ENCODE measurements at regions not wholly inside any gene's neighbourhood (a gene's known extent, or its start where the extent isn't known, plus 50 kb on each side); places are given as distances from the start of the nearest gene placed in this dataset.

- ATAC-seq, result no peak
- no peak overlapping the region for H3K9ac ChIP-seq (ENCODE audit: control insufficient read depth, insufficient read depth, low read length)
- intact Hi-C loops (cut with micrococcal nuclease; ENCODE audit: unreplicated experiment), result no loop called here
- H3K4me3 ChIP-seq, result no peak overlapping the region
- no peaks in the 10 kb centered on the region for H3K4me1 ChIP-seq (ENCODE audit: control insufficient read depth, insufficient read depth, low read length)
- FAIRE-seq, result no peak
- H2AFZ ChIP-seq (ENCODE audit: control insufficient read depth, low read depth, low read length), result no peak overlapping the region
- ChIA-PET CTCF (no interaction called here), POLR2A (no interaction called here), SMC1A (ENCODE audit: uncharacterized antibody, unreplicated experiment) (no interaction called here), RAD21 (ENCODE audit: unreplicated experiment) (no interaction called here)
- no TSS peak for BruUV-seq (replicated peaks)
- no peaks in the 10 kb centered on the region; the same call in 1 of the 2 replicates for H4K20me1 ChIP-seq (ENCODE audit: control insufficient read depth, insufficient read depth)
- no peaks in the 10 kb centered on the region; the same call in 2 of the 3 replicates for H3K9me3 ChIP-seq (replicated peaks; ENCODE audit: control insufficient read depth, insufficient read depth, low read length)
- no peak overlapping the region for H3K4me2 ChIP-seq (ENCODE audit: control insufficient read depth, insufficient read depth)
- in situ Hi-C loops (cut with MboI), result no loop called here
- DNase-seq (ENCODE audit: low read depth, low spot score), result no peak
- H3K27ac ChIP-seq (ENCODE audit: control insufficient read depth, insufficient read depth), result no peak overlapping the region
- H3K79me2 ChIP-seq (ENCODE audit: control insufficient read depth, insufficient read depth, low read length), result no peaks in the 10 kb centered on the region
- H3K36me3 ChIP-seq (ENCODE audit: control insufficient read depth in 2 of 2, insufficient read depth in 2 of 2, low read length in 1 of 2), result no peaks in the 10 kb centered on the region
- 22% methylated on average over 3 of the region's 3 CpGs for WGBS (ENCODE audit: insufficient coverage, insufficient replicate concordance, low lambda C conversion rate, missing lambda C conversion rate)
- no peaks in the 10 kb centered on the region; a peak in 2 of 4 replicates for H3K27me3 ChIP-seq (replicated peaks in 1 of 2; ENCODE audit: control insufficient read depth in 2 of 2, insufficient read depth in 2 of 2, low read length in 1 of 2)
- TF ChIP-seq, protein P1, sequence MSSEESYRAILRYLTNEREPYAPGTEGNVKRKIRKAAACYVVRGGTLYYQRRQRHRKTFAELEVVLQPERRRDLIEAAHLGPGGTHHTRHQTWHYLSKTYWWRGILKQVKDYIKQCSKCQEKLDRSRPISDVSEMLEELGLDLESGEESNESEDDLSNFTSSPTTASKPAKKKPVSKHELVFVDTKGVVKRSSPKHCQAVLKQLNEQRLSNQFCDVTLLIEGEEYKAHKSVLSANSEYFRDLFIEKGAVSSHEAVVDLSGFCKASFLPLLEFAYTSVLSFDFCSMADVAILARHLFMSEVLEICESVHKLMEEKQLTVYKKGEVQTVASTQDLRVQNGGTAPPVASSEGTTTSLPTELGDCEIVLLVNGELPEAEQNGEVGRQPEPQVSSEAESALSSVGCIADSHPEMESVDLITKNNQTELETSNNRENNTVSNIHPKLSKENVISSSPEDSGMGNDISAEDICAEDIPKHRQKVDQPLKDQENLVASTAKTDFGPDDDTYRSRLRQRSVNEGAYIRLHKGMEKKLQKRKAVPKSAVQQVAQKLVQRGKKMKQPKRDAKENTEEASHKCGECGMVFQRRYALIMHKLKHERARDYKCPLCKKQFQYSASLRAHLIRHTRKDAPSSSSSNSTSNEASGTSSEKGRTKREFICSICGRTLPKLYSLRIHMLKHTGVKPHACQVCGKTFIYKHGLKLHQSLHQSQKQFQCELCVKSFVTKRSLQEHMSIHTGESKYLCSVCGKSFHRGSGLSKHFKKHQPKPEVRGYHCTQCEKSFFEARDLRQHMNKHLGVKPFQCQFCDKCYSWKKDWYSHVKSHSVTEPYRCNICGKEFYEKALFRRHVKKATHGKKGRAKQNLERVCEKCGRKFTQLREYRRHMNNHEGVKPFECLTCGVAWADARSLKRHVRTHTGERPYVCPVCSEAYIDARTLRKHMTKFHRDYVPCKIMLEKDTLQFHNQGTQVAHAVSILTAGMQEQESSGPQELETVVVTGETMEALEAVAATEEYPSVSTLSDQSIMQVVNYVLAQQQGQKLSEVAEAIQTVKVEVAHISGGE (CRISPR knock-in tag; IDR thresholded peaks at IDR 0.05), result no peak
- TF ChIP-seq CREM (IDR thresholded peaks at IDR 0.05; ENCODE audit: low read depth) (no peak), ZNF622 (IDR thresholded peaks at IDR 0.05) (no peak), CBFB (IDR thresholded peaks at IDR 0.05; ENCODE audit: low read depth) (no peak), BCLAF1 (IDR thresholded peaks at IDR 0.05) (no peak), FOXK2 (IDR thresholded peaks at IDR 0.05) (no peak), CHD4 (IDR thresholded peaks at IDR 0.05) (no peak), ASH2L (IDR thresholded peaks at IDR 0.05; ENCODE audit: borderline replicate concordance, low read depth) (no peak), STAT1 (conservative IDR thresholded peaks at IDR 0.05) (no peak)
- TF ChIP-seq, protein P2, sequence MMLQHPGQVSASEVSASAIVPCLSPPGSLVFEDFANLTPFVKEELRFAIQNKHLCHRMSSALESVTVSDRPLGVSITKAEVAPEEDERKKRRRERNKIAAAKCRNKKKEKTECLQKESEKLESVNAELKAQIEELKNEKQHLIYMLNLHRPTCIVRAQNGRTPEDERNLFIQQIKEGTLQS (IDR thresholded peaks at IDR 0.05; ENCODE audit: borderline replicate concordance, extremely low read depth, low read depth, low read length), result no peak
Observed at GRCh38 chr13:40132249-40132648, 476.8 kb downstream of the COG6 start.
